ENCODE measurements at regions not wholly inside any gene's neighbourhood (a gene's known extent, or its start where the extent isn't known, plus 50 kb on each side); places are given as distances from the start of the nearest gene placed in this dataset.

DNA sequence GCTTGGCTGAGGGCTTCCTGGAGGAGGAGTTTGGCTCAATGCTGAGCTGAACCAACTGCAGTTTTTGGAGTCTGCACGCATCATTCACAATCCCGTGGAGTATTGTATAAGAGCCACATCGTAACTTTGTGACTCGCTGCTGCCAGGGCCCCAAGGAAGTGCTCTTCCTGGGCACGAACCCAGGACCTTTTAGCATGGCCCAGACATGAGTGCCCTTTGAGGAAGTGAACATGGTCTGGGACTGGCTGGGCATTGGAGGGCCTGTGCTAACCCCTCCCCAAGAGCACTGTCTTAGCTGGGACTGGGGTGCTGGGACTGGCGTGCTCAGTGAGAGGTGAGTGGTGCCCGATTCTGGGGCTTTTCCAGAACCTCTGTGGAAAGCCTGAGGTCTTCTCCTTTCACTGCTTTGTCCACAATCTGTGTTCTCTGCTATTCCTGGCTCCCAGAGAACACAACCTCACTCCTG lies 88.6 kb downstream of the LIPG start:
- TF ChIP-seq POLR2AphosphoS5 (IDR thresholded peaks at IDR 0.05; ENCODE audit: low read depth, low read length) (no peak), FOXP2 (optimal IDR thresholded peaks at IDR 0.05; ENCODE audit: borderline replicate concordance, extremely low read depth, extremely low read length, insufficient read depth) (no peak)

Measured in PFSK-1 (cell line).